GM18861 (cell line): ENCODE measurements at regions not wholly inside any gene's neighbourhood (a gene's known extent, or its start where the extent isn't known, plus 50 kb on each side); places are given as distances from the start of the nearest gene placed in this dataset.
"Not testable (repeated sequence)": the region's sequence is repeated elsewhere in the genome, so short reads cannot be mapped to it uniquely, and the experiment has no call there.

Experiments used
- ATAC-seq: cut with Tn5 transposase; IDR thresholded peaks from one replicate; pipeline ENCODE4 v1.9.1; 2021; ENCODE audit not compliant: unreplicated experiment

DNA sequence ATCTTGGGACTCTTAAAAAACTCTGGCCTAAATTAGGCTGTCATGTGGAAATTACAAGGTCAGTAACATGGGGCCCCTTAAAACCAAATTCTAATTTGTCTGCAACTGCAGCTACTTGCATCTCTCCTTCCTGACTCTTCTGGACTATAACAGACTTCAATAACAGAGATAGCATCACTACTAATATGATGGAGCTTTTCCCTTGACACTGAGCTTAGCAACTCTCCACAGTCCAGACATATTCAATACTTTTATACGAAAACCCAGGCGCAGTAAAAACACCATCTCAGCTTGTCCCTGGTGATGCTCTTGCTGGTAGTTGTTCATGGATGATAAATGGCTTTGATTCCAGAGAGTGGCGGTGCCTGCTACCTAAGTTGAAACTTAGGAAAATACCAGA lies 850.4 kb downstream of the STIM2 start:
- ATAC-seq: no peak

- no peak for ATAC-seq
These were observed 853.4 kb downstream of the STIM2 start for GRCh38 chr4:27714073-27714472.

- no peak for ATAC-seq
These were observed 856.2 kb downstream of the STIM2 start for GRCh38 chr4:27716693-27717430.

DNA sequence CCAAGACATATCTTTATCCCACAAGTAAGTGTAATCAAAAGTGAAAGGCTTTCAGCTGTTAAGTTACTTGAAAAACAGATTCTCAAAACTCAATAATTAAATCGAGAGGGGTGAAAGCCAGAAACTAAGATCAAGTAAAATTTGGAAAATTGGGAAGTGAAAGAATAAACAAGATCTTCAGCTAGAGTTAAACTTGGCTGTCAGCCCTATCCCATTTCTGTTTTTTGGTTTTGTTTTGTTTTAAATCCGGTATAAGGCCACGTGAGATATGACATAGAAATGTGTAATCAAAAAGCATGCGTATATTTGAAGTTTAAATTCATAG lies 856.8 kb downstream of the STIM2 start:
- no peak for ATAC-seq

DNA sequence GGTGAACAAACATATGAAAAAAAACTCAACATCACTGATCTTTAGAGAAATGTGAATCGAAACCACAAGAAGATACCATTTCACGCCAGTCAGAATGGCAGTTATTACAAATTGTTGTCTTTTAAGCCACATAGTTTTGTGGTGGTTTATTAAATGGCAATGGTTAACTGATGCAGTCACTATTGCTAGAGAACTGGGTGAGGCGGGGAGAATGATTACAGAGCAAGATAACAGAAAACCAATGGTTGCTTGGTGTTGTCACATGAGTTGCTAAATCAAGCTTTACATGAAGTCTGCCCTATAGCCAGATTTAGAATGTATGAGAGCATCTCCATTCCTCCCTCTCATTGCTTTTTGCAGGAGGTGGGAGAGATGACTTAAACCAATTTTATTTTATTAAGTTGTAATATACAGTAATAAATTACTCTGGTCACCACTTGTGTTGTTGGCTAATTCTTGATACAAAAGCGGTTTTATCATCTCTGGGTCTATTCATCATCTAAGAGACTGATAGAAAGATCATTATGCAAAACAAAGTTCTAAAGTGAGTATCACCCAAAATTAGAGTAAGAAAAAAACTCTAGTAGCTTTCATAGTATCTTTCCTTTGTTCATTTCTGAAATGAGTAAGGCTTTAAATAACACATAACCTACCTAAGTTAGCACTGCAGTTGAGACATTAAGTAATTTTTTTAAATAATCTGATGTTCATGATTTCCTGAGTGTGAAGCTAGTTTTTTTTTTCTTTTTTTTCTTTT lies 859.5 kb downstream of the STIM2 start:
- ATAC-seq: peak; percentile 77

GRCh38 chr4:27721193-27721592 lies 860.6 kb downstream of the STIM2 start:
- ATAC-seq: no peak

DNA sequence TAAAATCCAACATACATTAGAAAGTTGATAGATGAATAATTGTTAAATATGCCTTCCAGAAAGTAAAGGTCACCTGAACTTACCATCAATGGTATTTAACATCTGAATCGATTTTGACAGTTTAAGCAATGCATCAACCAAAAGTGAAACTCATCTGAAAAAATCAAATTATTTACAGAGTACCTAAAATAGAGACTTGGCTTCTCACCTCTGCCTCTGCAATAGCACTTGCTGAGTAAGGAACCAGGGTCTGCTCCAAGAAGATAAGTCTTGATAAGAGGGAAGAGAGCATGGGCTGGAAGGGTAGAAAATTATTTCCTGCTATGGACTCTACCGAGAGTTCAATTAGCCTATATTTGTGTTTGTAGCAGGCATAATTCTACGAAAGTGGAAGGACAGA lies 868.3 kb downstream of the STIM2 start:
- no peak for ATAC-seq

DNA sequence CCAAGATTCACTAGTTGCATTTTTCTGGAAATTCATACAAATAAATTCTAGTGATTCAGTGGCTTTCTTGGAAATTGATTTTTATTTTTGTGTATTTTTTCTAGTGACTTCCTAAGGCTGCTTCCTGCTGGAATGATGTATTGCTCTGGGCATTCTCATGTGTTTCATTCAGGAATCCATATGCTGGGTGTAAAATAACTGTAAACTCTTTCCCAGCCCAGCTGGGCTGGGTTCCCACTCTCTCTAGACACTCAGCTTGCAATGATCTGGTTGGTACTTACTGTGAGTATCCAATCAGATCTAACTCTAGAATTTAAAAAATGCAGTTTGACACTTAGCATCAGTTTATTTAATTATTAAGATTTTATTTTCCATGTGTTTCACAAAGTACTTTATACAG lies 882.2 kb downstream of the STIM2 start:
- ATAC-seq: no peak

- ATAC-seq: no peak
These were observed 899.3 kb downstream of the STIM2 start for GRCh38 chr4:27759611-27760575.

- ATAC-seq: no peak
These were observed 903.3 kb downstream of the STIM2 start for GRCh38 chr4:27763830-27764525.

DNA sequence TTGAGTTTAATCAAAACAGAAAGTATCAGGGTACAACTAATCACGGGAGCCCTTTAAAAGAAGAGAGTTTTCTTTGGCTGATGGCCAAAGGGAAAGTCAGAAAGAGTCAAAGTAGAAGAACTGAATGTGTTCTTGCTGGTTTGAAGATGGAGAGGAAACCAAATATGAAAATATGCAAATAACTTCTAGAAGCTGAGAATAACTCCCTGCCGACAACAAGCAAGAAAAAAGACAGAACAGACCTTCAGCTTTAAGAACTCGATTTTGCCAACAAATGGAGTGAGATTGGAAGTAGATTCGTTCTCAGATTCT lies 903.8 kb downstream of the STIM2 start:
- ATAC-seq: peak; percentile 69

DNA sequence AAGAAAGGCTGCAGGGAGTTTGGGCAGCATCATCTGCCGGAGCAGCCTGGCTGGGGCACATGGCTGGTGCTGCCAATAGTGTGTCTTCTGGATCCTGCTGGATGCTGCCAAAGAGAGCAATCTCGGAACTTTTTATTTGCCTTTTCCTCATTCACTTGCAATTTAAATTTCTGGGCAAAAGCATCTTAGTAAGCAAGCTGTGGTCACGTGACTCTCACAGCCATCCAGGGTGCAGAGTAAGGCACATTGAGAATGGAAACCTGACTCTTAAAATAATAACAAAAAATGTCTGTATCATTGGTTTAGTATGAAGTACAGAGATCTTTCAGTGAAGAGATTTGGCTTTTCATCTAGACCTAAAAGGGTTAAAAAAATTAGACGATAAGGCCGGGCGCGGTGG lies 910.3 kb downstream of the STIM2 start:
- no peak for ATAC-seq

- no peak for ATAC-seq
These were observed 914.5 kb downstream of the STIM2 start for GRCh38 chr4:27775156-27775555.

DNA sequence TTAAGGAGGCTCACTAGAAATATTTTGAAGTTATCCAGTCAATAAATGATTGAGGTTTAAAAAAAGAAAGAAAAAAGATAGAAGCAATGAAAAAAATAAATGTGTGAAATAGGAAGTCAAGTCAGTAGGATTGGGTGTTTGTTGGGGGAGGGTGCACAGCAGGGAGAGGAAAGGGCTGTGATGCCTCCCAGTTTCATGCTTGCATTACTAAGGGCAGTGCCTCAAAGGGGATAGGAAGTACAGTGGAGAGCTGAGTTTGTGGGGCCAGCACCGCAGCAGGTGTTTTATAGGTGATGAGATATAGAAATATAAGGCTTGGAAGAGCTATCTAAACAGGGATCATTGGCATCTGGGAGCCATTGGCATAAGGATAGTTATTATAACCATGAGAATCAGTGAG lies 919.2 kb downstream of the STIM2 start:
- no peak for ATAC-seq

DNA sequence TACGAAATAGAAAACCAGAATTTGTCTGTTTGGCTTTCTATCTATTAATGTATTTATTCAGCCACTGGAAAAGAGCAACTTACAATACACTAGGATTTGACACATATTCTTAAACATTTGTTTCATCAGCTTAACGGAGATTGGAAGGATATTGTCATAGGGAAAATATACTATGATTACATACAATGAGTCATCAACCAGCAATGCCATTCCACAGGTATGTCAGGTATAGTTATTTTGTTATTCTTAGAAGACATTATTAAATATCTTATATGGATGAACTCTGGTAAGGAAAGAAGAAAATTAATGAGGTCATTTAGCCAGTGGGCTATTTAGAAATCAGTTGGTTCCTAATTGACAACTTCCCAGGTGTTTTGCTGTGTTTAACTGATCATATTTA lies 926.6 kb downstream of the STIM2 start:
- no peak for ATAC-seq

DNA sequence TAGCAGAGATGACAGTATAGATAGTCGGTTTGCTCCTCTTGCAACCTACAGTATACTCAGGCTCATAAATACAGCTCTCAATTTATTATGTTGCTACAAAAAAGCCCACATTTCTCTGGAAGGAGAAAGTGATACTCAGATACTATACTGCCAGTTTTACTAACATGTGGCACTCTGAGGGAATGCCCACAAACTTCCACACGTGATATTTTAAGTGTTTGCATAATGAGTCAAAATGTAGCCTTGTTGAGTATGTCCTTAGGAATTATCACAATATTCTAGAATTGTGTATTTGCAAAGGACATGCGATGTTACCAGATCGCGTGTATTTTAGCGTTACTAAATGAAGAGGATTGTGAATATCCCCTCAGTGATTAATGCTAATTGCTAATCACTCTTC lies 929.1 kb downstream of the STIM2 start:
- ATAC-seq: no peak

GRCh38 chr4:27790911-27791310 lies 930.3 kb downstream of the STIM2 start:
- no peak for ATAC-seq

DNA sequence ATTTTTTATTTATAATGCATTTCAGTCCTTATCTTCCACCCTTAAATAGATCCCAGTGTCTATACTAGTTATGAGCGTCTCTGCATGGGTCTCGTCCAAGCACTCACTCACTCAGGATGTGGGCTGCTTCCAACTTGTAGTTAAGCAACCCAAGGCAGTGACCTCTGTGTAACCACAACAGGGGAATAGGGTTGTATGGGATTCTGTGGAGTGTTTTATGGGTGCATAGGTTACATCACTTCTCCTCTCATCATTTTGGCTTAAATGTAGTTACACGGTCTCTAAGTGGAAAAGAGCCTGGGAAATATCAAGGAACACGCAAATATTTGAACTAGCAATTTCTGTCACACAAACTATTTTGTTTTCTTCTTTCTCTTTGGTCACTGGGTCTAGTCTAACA lies 931.0 kb downstream of the STIM2 start:
- ATAC-seq: no peak

GRCh38 chr4:27807207-27807606 lies 946.6 kb downstream of the STIM2 start:
- no peak for ATAC-seq

GRCh38 chr4:27811948-27812347 lies 951.3 kb downstream of the STIM2 start:
- no peak for ATAC-seq

DNA sequence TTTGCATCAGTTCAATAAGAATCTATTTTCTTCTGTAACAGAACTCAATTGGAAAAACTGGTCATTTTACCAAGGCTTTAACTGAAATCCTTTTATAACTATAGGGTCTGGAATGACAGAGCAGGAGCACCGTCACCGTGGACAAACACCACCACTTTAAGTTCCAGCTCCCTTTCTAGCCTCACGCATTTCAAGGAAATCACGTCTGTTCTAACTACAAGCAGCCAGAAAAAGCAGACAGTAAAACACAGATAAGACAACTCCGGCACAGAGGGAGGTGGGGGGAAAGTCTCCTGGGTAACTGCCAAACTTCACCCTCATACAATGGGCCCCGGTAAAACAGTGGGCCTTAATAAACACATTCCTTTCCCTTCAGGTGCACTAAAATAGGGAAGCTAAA lies 952.6 kb downstream of the STIM2 start:
- ATAC-seq: not testable (repeated sequence)
